ENCODE measurements at regions not wholly inside any gene's neighbourhood (a gene's known extent, or its start where the extent isn't known, plus 50 kb on each side); places are given as distances from the start of the nearest gene placed in this dataset.

- no peak for TF ChIP-seq ZBTB7A (IDR thresholded peaks at IDR 0.05; ENCODE audit: low read depth)
- TF ChIP-seq CEBPB (IDR thresholded peaks at IDR 0.05) = no peak
- TF ChIP-seq YY1 (IDR thresholded peaks at IDR 0.05; ENCODE audit: low read depth) = no peak
- TF ChIP-seq, protein P1, sequence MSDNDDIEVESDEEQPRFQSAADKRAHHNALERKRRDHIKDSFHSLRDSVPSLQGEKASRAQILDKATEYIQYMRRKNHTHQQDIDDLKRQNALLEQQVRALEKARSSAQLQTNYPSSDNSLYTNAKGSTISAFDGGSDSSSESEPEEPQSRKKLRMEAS (IDR thresholded peaks at IDR 0.05) = no peak
- no peak for TF ChIP-seq TEAD4 (IDR thresholded peaks at IDR 0.05)
- TF ChIP-seq RAD21 (IDR thresholded peaks at IDR 0.05; ENCODE audit: low read depth) = no peak
- TF ChIP-seq TAF1 (IDR thresholded peaks at IDR 0.05; ENCODE audit: low read depth) = no peak
- no peak for TF ChIP-seq CREB1 (IDR thresholded peaks at IDR 0.05; ENCODE audit: low read depth)
- TF ChIP-seq EGR1 (IDR thresholded peaks at IDR 0.05) = no peak
- TF ChIP-seq, protein P2, sequence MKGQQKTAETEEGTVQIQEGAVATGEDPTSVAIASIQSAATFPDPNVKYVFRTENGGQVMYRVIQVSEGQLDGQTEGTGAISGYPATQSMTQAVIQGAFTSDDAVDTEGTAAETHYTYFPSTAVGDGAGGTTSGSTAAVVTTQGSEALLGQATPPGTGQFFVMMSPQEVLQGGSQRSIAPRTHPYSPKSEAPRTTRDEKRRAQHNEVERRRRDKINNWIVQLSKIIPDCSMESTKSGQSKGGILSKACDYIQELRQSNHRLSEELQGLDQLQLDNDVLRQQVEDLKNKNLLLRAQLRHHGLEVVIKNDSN (IDR thresholded peaks at IDR 0.05) = no peak
Measured at GRCh38 chr6:144652292-144652891, 367.3 kb downstream of the UTRN start.

- TF ChIP-seq NFIC (IDR thresholded peaks at IDR 0.05) (no peak), RAD21 (IDR thresholded peaks at IDR 0.05; ENCODE audit: low read depth) (no peak), YY1 (IDR thresholded peaks at IDR 0.05; ENCODE audit: low read depth) (no peak), ZBTB7A (IDR thresholded peaks at IDR 0.05; ENCODE audit: low read depth) (no peak), EGR1 (IDR thresholded peaks at IDR 0.05) (no peak), FOXM1 (IDR thresholded peaks at IDR 0.05; ENCODE audit: borderline replicate concordance, low read depth) (no peak), CEBPB (IDR thresholded peaks at IDR 0.05) (no peak), CREB1 (IDR thresholded peaks at IDR 0.05; ENCODE audit: low read depth) (no peak), TEAD4 (IDR thresholded peaks at IDR 0.05) (no peak), TAF1 (IDR thresholded peaks at IDR 0.05; ENCODE audit: low read depth) (no peak), TCF12 (IDR thresholded peaks at IDR 0.05; ENCODE audit: low read depth) (no peak), EP300 (IDR thresholded peaks at IDR 0.05; ENCODE audit: borderline replicate concordance) (no peak)
- TF ChIP-seq, protein P2 (IDR thresholded peaks at IDR 0.05) = no peak
- TF ChIP-seq, protein P3, sequence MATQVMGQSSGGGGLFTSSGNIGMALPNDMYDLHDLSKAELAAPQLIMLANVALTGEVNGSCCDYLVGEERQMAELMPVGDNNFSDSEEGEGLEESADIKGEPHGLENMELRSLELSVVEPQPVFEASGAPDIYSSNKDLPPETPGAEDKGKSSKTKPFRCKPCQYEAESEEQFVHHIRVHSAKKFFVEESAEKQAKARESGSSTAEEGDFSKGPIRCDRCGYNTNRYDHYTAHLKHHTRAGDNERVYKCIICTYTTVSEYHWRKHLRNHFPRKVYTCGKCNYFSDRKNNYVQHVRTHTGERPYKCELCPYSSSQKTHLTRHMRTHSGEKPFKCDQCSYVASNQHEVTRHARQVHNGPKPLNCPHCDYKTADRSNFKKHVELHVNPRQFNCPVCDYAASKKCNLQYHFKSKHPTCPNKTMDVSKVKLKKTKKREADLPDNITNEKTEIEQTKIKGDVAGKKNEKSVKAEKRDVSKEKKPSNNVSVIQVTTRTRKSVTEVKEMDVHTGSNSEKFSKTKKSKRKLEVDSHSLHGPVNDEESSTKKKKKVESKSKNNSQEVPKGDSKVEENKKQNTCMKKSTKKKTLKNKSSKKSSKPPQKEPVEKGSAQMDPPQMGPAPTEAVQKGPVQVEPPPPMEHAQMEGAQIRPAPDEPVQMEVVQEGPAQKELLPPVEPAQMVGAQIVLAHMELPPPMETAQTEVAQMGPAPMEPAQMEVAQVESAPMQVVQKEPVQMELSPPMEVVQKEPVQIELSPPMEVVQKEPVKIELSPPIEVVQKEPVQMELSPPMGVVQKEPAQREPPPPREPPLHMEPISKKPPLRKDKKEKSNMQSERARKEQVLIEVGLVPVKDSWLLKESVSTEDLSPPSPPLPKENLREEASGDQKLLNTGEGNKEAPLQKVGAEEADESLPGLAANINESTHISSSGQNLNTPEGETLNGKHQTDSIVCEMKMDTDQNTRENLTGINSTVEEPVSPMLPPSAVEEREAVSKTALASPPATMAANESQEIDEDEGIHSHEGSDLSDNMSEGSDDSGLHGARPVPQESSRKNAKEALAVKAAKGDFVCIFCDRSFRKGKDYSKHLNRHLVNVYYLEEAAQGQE (IDR thresholded peaks at IDR 0.05; ENCODE audit: low read depth) = no peak
- TF ChIP-seq, protein P1 (IDR thresholded peaks at IDR 0.05) = no peak
Measured at GRCh38 chr6:144653885-144654505, 368.9 kb downstream of the UTRN start.

GRCh38 chr6:144654506-144654905, 369.4 kb downstream of the UTRN start:
- TF ChIP-seq, protein P1 (IDR thresholded peaks at IDR 0.05) = no peak
- no peak for TF ChIP-seq EGR1 (IDR thresholded peaks at IDR 0.05)
- TF ChIP-seq TAF1 (IDR thresholded peaks at IDR 0.05; ENCODE audit: low read depth) = no peak
- TF ChIP-seq FOXM1 (IDR thresholded peaks at IDR 0.05; ENCODE audit: borderline replicate concordance, low read depth) = no peak
- TF ChIP-seq NFIC (IDR thresholded peaks at IDR 0.05) = no peak
- TF ChIP-seq, protein P3 (IDR thresholded peaks at IDR 0.05; ENCODE audit: low read depth) = no peak
- no peak for TF ChIP-seq CREB1 (IDR thresholded peaks at IDR 0.05; ENCODE audit: low read depth)
- TF ChIP-seq ZBTB7A (IDR thresholded peaks at IDR 0.05; ENCODE audit: low read depth) = no peak

DNA sequence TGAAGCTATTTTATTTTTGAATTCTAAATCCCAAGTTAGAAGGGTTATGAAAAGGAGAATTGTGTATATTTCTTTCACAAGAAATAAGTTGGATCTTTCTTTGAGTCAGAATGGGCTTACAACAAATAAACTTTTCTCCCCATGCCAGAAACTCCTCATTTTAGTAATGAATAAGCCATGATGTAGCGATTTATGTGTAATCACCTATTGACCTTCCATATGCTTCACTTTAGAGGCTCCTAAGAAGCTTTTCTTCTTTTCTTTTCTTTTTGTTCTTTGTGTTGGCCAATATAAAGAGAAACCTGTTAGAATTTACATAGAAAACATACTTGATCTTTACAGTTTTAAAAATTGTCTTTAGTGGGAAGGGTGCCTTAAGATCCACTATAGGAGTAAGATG, 370.2 kb downstream of the UTRN start:
- TF ChIP-seq CEBPB (IDR thresholded peaks at IDR 0.05) (no peak), YY1 (IDR thresholded peaks at IDR 0.05; ENCODE audit: low read depth) (no peak), RAD21 (IDR thresholded peaks at IDR 0.05; ENCODE audit: low read depth) (no peak), EGR1 (IDR thresholded peaks at IDR 0.05) (no peak), NFIC (IDR thresholded peaks at IDR 0.05) (no peak), EP300 (IDR thresholded peaks at IDR 0.05; ENCODE audit: borderline replicate concordance) (no peak), ZBTB7A (IDR thresholded peaks at IDR 0.05; ENCODE audit: low read depth) (no peak), FOXM1 (IDR thresholded peaks at IDR 0.05; ENCODE audit: borderline replicate concordance, low read depth) (no peak), CREB1 (IDR thresholded peaks at IDR 0.05; ENCODE audit: low read depth) (no peak), TEAD4 (IDR thresholded peaks at IDR 0.05) (no peak), TCF12 (IDR thresholded peaks at IDR 0.05; ENCODE audit: low read depth) (no peak), TAF1 (IDR thresholded peaks at IDR 0.05; ENCODE audit: low read depth) (no peak)
- TF ChIP-seq, protein P3 (IDR thresholded peaks at IDR 0.05; ENCODE audit: low read depth) = no peak
- TF ChIP-seq, protein P2 (IDR thresholded peaks at IDR 0.05) = no peak
- TF ChIP-seq, protein P1 (IDR thresholded peaks at IDR 0.05) = no peak
